HCT116 (cell line): ENCODE measurements at regions not wholly inside any gene's neighbourhood (a gene's known extent, or its start where the extent isn't known, plus 50 kb on each side); places are given as distances from the start of the nearest gene placed in this dataset.

Experiments used
- ATAC-seq: fragments of 200-7000 bp; cut with Tn5 transposase; 2 replicates; pipeline ENCODE4 v1.9.1; 2020; ENCODE audit warnings: mild to moderate bottlenecking, moderate library complexity
- BruUV-seq: library from RNA; stranded (reverse); fragments of 400-500 nt; replicated peaks from 2 replicates; lab custom pipeline; 2021; lab: Mats Ljungman, UMichigan
- CTCF ChIA-PET: fragments of 300-600 bp; sonication (Branson Sonifier 250); formaldehyde crosslinking; loops from one replicate; lab custom pipeline; 2021; ENCODE audit warnings: antibody characterized with exemption; lab: Charles Lee
- POLR2A ChIA-PET: fragments of 300-600, 350-600 bp; sonication (Branson Sonifier 250); formaldehyde crosslinking; loops from one replicate; lab custom pipeline; 2021; ENCODE audit warnings: antibody characterized with exemption; lab: Charles Lee
- RAD21 ChIA-PET, 2 experiments: fragments of 300-600 bp; sonication (Branson Sonifier 250); formaldehyde crosslinking; loops; one replicate each; lab custom pipeline; 2023; ENCODE audit warnings: low total read pairs in 2 of 2; ENCODE audit not compliant: uncharacterized antibody in 2 of 2, unreplicated experiment in 2 of 2, low non-redundant PET in 1 of 2; lab: Charles Lee
- DNase-seq: peaks from one replicate; pipeline ENCODE4 v3.0.0-alpha.2; 2010; ENCODE audit warnings: low read depth, low spot score
- H2AFZ ChIP-seq: fragments of 200-600 bp; shearing (Covaris generic), sonication (generic); 2 replicates; pipeline ENCODE4 v1.6.1; 2017; ENCODE audit warnings: low read depth, mixed run types, mixed read lengths, antibody characterized with exemption, low read length; ENCODE audit not compliant: poor library complexity, severe bottlenecking
- H3K27ac ChIP-seq: 2 replicates; pipeline ENCODE4 v1.5.1; 2012; ENCODE audit warnings: low read depth, low read length
- H3K27me3 ChIP-seq: fragments of 200-600 bp; sonication (generic); 2 replicates; pipeline ENCODE4 v1.6.1; 2016; ENCODE audit warnings: mixed run types, low read length, mixed read lengths; ENCODE audit not compliant: insufficient read depth
- H3K36me3 ChIP-seq, 2 experiments: fragments of 200-500 bp in 1 of 2; fragments of 200-600 bp in 1 of 2; sonication (Bioruptor generic) in 1 of 2; sonication (generic) in 1 of 2; 2 replicates each; pipeline versions ENCODE4 v1.5.1 to v1.6.1; 2014 to 2016; ENCODE audit warnings: low read length in 2 of 2, inconsistent platforms in 1 of 2, mixed read lengths in 1 of 2, mixed run types in 1 of 2; ENCODE audit not compliant: insufficient read depth in 2 of 2, control insufficient read depth in 1 of 2
- H3K4me1 ChIP-seq, 2 experiments: fragments of 200-600 bp in 1 of 2; sonication (generic) in 1 of 2; 2 replicates each; pipeline versions ENCODE4 v1.5.1 to v1.6.1; 2012 to 2017; ENCODE audit warnings: low read length in 2 of 2, inconsistent platforms in 1 of 2, mild to moderate bottlenecking in 1 of 2, mixed read lengths in 1 of 2, mixed run types in 1 of 2, moderate library complexity in 1 of 2; ENCODE audit not compliant: insufficient read depth in 2 of 2, control insufficient read depth in 1 of 2
- H3K4me2 ChIP-seq: fragments of 200-600 bp; sonication (generic); 2 replicates; pipeline ENCODE4 v1.6.1; 2017; ENCODE audit warnings: mixed run types, low read length, mixed read lengths
- H3K4me3 ChIP-seq, 2 experiments: fragments of 200-600 bp in 1 of 2; sonication (generic) in 1 of 2; replicated peaks in 1 of 2; 2 replicates each; pipeline ENCODE4 v1.5.1; 2011 to 2016; ENCODE audit warnings: low read length in 2 of 2, control low read depth in 1 of 2, low read depth in 1 of 2, mild to moderate bottlenecking in 1 of 2, mixed read lengths in 1 of 2, mixed run types in 1 of 2
- H3K79me2 ChIP-seq: fragments of 200-600 bp; sonication (generic); 2 replicates; pipeline ENCODE4 v1.6.1; 2017; ENCODE audit warnings: mild to moderate bottlenecking, mixed run types, low read length, moderate library complexity, mixed read lengths; ENCODE audit not compliant: insufficient read depth
- H3K9ac ChIP-seq: fragments of 200-600 bp; sonication (generic); 2 replicates; pipeline ENCODE4 v1.6.1; 2016; ENCODE audit warnings: low read length, mixed read lengths
- H3K9me2 ChIP-seq: fragments of 200-600 bp; sonication (generic), shearing (Covaris generic); 2 replicates; pipeline ENCODE4 v1.6.1; 2017; ENCODE audit warnings: mixed run types, mild to moderate bottlenecking, moderate library complexity; ENCODE audit not compliant: insufficient read depth
- H3K9me3 ChIP-seq, 2 experiments: fragments of 200-500 bp in 1 of 2; fragments of 200-600 bp in 1 of 2; sonication (Bioruptor generic) in 1 of 2; sonication (generic) in 1 of 2; 2 replicates each; pipeline ENCODE4 v1.6.1; 2014 to 2017; ENCODE audit warnings: low read length in 2 of 2, mixed read lengths in 2 of 2, inconsistent platforms in 1 of 2, low read depth in 1 of 2, mild to moderate bottlenecking in 1 of 2, mixed run types in 1 of 2, moderate library complexity in 1 of 2; ENCODE audit not compliant: control insufficient read depth in 1 of 2, insufficient read depth in 1 of 2
- H4K20me1 ChIP-seq: fragments of 200-600 bp; sonication (generic), shearing (Covaris generic); 2 replicates; pipeline ENCODE4 v1.6.1; 2017; ENCODE audit warnings: mixed run types, mild to moderate bottlenecking, moderate library complexity; ENCODE audit not compliant: insufficient read depth
- ATF3 ChIP-seq: IDR thresholded peaks from 2 replicates; pipeline ENCODE4 v1.6.1; 2012
- CBX3 ChIP-seq: IDR thresholded peaks from 2 replicates; pipeline ENCODE4 v1.6.1; 2012; ENCODE audit warnings: low read depth
- CEBPB ChIP-seq: IDR thresholded peaks from 2 replicates; pipeline ENCODE4 v1.6.1; 2012; ENCODE audit warnings: low read depth
- EGR1 ChIP-seq: IDR thresholded peaks from 2 replicates; pipeline ENCODE4 v1.6.1; 2012; ENCODE audit warnings: low read depth
- EZH2 ChIP-seq: fragments of 200-600 bp; sonication (generic); IDR thresholded peaks from 2 replicates; pipeline ENCODE4 v1.6.1; 2017; ENCODE audit warnings: antibody characterized with exemption, mixed run types
- FOSL1 ChIP-seq: IDR thresholded peaks from 2 replicates; pipeline ENCODE4 v1.6.1; 2012; ENCODE audit warnings: low read depth
- POLR2AphosphoS5 ChIP-seq: IDR thresholded peaks from 2 replicates; pipeline ENCODE4 v1.6.1; 2011; ENCODE audit warnings: mild to moderate bottlenecking, low read depth, low read length, moderate library complexity
- RAD21 ChIP-seq: IDR thresholded peaks from 2 replicates; pipeline ENCODE4 v1.6.1; 2012; ENCODE audit warnings: low read depth, mild to moderate bottlenecking
- SIN3A ChIP-seq: IDR thresholded peaks from 2 replicates; pipeline ENCODE4 v1.6.1; 2012; ENCODE audit warnings: low read depth
- SP1 ChIP-seq: IDR thresholded peaks from 2 replicates; pipeline ENCODE4 v1.6.1; 2012; ENCODE audit warnings: low read depth
- TCF7L2 ChIP-seq: IDR thresholded peaks from 2 replicates; pipeline ENCODE4 v1.7.0; 2011; ENCODE audit warnings: borderline replicate concordance, inconsistent platforms; ENCODE audit not compliant: insufficient read depth, insufficient read length; ENCODE audit errors: extremely low read depth
- YY1 ChIP-seq: IDR thresholded peaks from 2 replicates; pipeline ENCODE4 v1.6.1; 2011; ENCODE audit warnings: low read length, low read depth, moderate library complexity, mild to moderate bottlenecking; ENCODE audit not compliant: insufficient replicate concordance; ENCODE audit errors: extremely low read depth
- ZFX ChIP-seq: fragments of 450-650 bp; IDR thresholded peaks from 2 replicates; pipeline ENCODE4 v1.6.1; 2017
- intact Hi-C: fragments of 100-400 bp; cut with micrococcal nuclease; formaldehyde crosslinking; loops from 2 replicates; pipeline ENCODE4 v1.10.0; 2022
- TF ChIP-seq, protein P1 (sequence below), 3 experiments: fragments of 200-600 bp in 1 of 3; sonication (generic) in 1 of 3; IDR thresholded peaks in 2 of 3; conservative IDR thresholded peaks in 1 of 3; 2 replicates each; pipeline ENCODE4 v1.5.1; 2012 to 2017; ENCODE audit warnings: low read depth in 2 of 3, low read length in 2 of 3, antibody characterized with exemption in 1 of 3, borderline replicate concordance in 1 of 3, control low read depth in 1 of 3, mild to moderate bottlenecking in 1 of 3, mixed read lengths in 1 of 3, mixed run types in 1 of 3, moderate library complexity in 1 of 3; ENCODE audit not compliant: insufficient read depth in 1 of 3
- TF ChIP-seq, protein P2 (sequence below): IDR thresholded peaks from 2 replicates; pipeline ENCODE4 v1.6.1; 2012

GRCh38 chr21:39057121-39057520, 126.1 kb downstream of the PSMG1 start:
- no peak overlapping the region for H3K27ac ChIP-seq
- no peak overlapping the region for H2AFZ ChIP-seq
- CTCF ChIA-PET: no interaction called here
- H3K79me2 ChIP-seq: no peaks in the 10 kb centered on the region
- no peak overlapping the region for H3K4me3 ChIP-seq
- ATAC-seq (no peak), DNase-seq (no peak)
- no peak overlapping the region for H3K4me2 ChIP-seq
- no peaks in the 10 kb centered on the region for H3K36me3 ChIP-seq
- no peaks in the 10 kb centered on the region for H4K20me1 ChIP-seq
- RAD21 ChIA-PET: no interaction called here
- no peaks in the 10 kb centered on the region for H3K9me3 ChIP-seq
- intact Hi-C loops: no loop called here
- no peak overlapping the region for H3K9ac ChIP-seq
- H3K4me1 ChIP-seq: no peaks in the 10 kb centered on the region
- no TSS peak for BruUV-seq
- no peaks in the 10 kb centered on the region for H3K9me2 ChIP-seq
- POLR2A ChIA-PET: no interaction called here
- TF ChIP-seq ZFX (no peak), SIN3A (no peak), POLR2AphosphoS5 (no peak), SP1 (no peak), ATF3 (no peak), RAD21 (no peak)
- TF ChIP-seq, protein P1, sequence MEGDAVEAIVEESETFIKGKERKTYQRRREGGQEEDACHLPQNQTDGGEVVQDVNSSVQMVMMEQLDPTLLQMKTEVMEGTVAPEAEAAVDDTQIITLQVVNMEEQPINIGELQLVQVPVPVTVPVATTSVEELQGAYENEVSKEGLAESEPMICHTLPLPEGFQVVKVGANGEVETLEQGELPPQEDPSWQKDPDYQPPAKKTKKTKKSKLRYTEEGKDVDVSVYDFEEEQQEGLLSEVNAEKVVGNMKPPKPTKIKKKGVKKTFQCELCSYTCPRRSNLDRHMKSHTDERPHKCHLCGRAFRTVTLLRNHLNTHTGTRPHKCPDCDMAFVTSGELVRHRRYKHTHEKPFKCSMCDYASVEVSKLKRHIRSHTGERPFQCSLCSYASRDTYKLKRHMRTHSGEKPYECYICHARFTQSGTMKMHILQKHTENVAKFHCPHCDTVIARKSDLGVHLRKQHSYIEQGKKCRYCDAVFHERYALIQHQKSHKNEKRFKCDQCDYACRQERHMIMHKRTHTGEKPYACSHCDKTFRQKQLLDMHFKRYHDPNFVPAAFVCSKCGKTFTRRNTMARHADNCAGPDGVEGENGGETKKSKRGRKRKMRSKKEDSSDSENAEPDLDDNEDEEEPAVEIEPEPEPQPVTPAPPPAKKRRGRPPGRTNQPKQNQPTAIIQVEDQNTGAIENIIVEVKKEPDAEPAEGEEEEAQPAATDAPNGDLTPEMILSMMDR (IDR thresholded peaks at IDR 0.05 in 2 of 3, conservative IDR thresholded peaks at IDR 0.05 in 1 of 3; ENCODE audit: borderline replicate concordance in 1 of 3, insufficient read depth in 1 of 3, low read depth in 2 of 3, low read length in 2 of 3): no peak
- TF ChIP-seq, protein P2, sequence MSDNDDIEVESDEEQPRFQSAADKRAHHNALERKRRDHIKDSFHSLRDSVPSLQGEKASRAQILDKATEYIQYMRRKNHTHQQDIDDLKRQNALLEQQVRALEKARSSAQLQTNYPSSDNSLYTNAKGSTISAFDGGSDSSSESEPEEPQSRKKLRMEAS: no peak
- no peaks in the 10 kb centered on the region for H3K27me3 ChIP-seq

GRCh38 chr21:39056636-39057035, 126.6 kb downstream of the PSMG1 start:
- DNase-seq (no peak), ATAC-seq (no peak)
- Histone ChIP-seq H3K4me1 (no peaks in the 10 kb centered on the region), H3K27me3 (no peaks in the 10 kb centered on the region), H3K9ac (no peak overlapping the region), H3K27ac (no peak overlapping the region), H3K4me3 (no peak overlapping the region), H2AFZ (no peak overlapping the region), H3K36me3 (no peaks in the 10 kb centered on the region)
- BruUV-seq: no TSS peak
- RAD21 ChIA-PET: no interaction called here
- TF ChIP-seq EZH2 (no peak), ATF3 (no peak), EGR1 (no peak), CBX3 (no peak), TCF7L2 (no peak), YY1 (no peak), RAD21 (no peak), FOSL1 (no peak), CEBPB (no peak)
- TF ChIP-seq, protein P1 (IDR thresholded peaks at IDR 0.05 in 2 of 3, conservative IDR thresholded peaks at IDR 0.05 in 1 of 3; ENCODE audit: borderline replicate concordance in 1 of 3, insufficient read depth in 1 of 3, low read depth in 2 of 3, low read length in 2 of 3): no peak
- TF ChIP-seq, protein P2: no peak
- TF ChIP-seq, all 23 proteins: peak for 0
- Histone ChIP-seq H3K9me2 (no peaks in the 10 kb centered on the region), H3K9me3 (no peaks in the 10 kb centered on the region), H3K79me2 (no peaks in the 10 kb centered on the region), H3K4me2 (no peak overlapping the region), H4K20me1 (no peaks in the 10 kb centered on the region)
- intact Hi-C loops: no loop called here
- ChIA-PET CTCF (no interaction called here), POLR2A (no interaction called here)
